GM12878 (cell line): ENCODE measurements at regions not wholly inside any gene's neighbourhood (a gene's known extent, or its start where the extent isn't known, plus 50 kb on each side); places are given as distances from the start of the nearest gene placed in this dataset.

Source experiments
- ATAC-seq: fragments of 200-7000 bp; cut with Tn5 transposase; 3 replicates; pipeline ENCODE4 v1.9.1; 2020; ENCODE audit warnings: mild to moderate bottlenecking, moderate library complexity
- BruUV-seq: library from RNA; stranded (reverse); fragments of 400-500 nt; replicated peaks from 2 replicates; lab custom pipeline; 2021; lab: Mats Ljungman, UMichigan
- CTCF ChIA-PET: fragments of 300-600 bp; sonication (Branson Sonifier 250); formaldehyde crosslinking; extraction: SDS; loops from one replicate; lab custom pipeline; 2021; ENCODE audit warnings: inconsistent platforms; lab: Yijun Ruan, JAX
- POLR2A ChIA-PET: fragments of 350-600 bp; formaldehyde crosslinking; extraction: SDS; loops from one replicate; lab custom pipeline; 2021; ENCODE audit warnings: inconsistent platforms; lab: Charles Lee
- RAD21 ChIA-PET: fragments of 300-600 bp; sonication (Branson Sonifier 250); formaldehyde crosslinking; loops from one replicate; lab custom pipeline; 2023; ENCODE audit warnings: antibody characterized with exemption; ENCODE audit not compliant: unreplicated experiment; lab: Charles Lee
- SMC1A ChIA-PET: fragments of 300-600 bp; sonication (Branson Sonifier 250); formaldehyde crosslinking; loops from one replicate; lab custom pipeline; 2023; ENCODE audit not compliant: unreplicated experiment, uncharacterized antibody; lab: Charles Lee
- DNase-seq: peaks from one replicate; pipeline ENCODE4 v3.0.0-alpha.2; 2011; ENCODE audit warnings: low read depth, low spot score
- FAIRE-seq: peaks from 3 replicates; lab custom pipeline; 2011; peaks lifted over from hg19 to GRCh38; lab: Jason Lieb, UNC
- H2AFZ ChIP-seq: 2 replicates; pipeline ENCODE4 v1.6.0; 2011; ENCODE audit warnings: low read depth, low read length, control low read depth; ENCODE audit not compliant: control insufficient read depth
- H3K27ac ChIP-seq: 2 replicates; pipeline ENCODE4 v1.5.1; 2011; ENCODE audit warnings: control low read depth; ENCODE audit not compliant: control insufficient read depth, insufficient read depth
- H3K27me3 ChIP-seq, 2 experiments: replicated peaks in 1 of 2; 2 replicates each; pipeline versions ENCODE4 v1.6.0 to v1.6.1; 2011; ENCODE audit warnings: low read length in 1 of 2; ENCODE audit not compliant: control insufficient read depth in 2 of 2, insufficient read depth in 2 of 2
- H3K36me3 ChIP-seq, 2 experiments: 2 replicates each; pipeline ENCODE4 v1.5.1; 2011; ENCODE audit warnings: low read length in 1 of 2; ENCODE audit not compliant: control insufficient read depth in 2 of 2, insufficient read depth in 2 of 2
- H3K4me1 ChIP-seq: 2 replicates; pipeline ENCODE4 v1.6.1; 2011; ENCODE audit warnings: mild to moderate bottlenecking, low read length, moderate library complexity, mixed read lengths; ENCODE audit not compliant: control insufficient read depth, insufficient read depth
- H3K4me2 ChIP-seq: 2 replicates; pipeline ENCODE4 v1.6.0; 2011; ENCODE audit warnings: control low read depth; ENCODE audit not compliant: control insufficient read depth, insufficient read depth
- H3K4me3 ChIP-seq: fragments of 200-600 bp; sonication (generic); 2 replicates; pipeline ENCODE4 v1.5.1; 2016
- H3K79me2 ChIP-seq: 2 replicates; pipeline ENCODE4 v1.6.0; 2011; ENCODE audit warnings: low read length; ENCODE audit not compliant: control insufficient read depth, insufficient read depth
- H3K9ac ChIP-seq: 2 replicates; pipeline ENCODE4 v1.8.0; 2011; ENCODE audit warnings: low read length, control low read depth, mixed read lengths; ENCODE audit not compliant: control insufficient read depth, insufficient read depth
- H3K9me3 ChIP-seq: replicated peaks from 3 replicates; pipeline ENCODE4 v1.5.1; 2011; ENCODE audit warnings: mild to moderate bottlenecking, low read length; ENCODE audit not compliant: control insufficient read depth, insufficient read depth
- H4K20me1 ChIP-seq: 2 replicates; pipeline ENCODE4 v1.6.0; 2011; ENCODE audit not compliant: control insufficient read depth, insufficient read depth
- CEBPB ChIP-seq, 2 experiments: fragments of 150-350 bp in 1 of 2; IDR thresholded peaks; 2 replicates each; pipeline ENCODE4 v1.6.1; 2012 to 2014; ENCODE audit warnings: low read depth in 2 of 2, low read length in 2 of 2, borderline replicate concordance in 1 of 2, inconsistent platforms in 1 of 2
- KLF5 ChIP-seq: fragments of 450-650 bp; IDR thresholded peaks from 2 replicates; pipeline ENCODE4 v1.6.1; 2014; ENCODE audit warnings: mild to moderate bottlenecking; ENCODE audit not compliant: partially characterized antibody
- NRF1 ChIP-seq: conservative IDR thresholded peaks from 2 replicates; pipeline ENCODE4 v1.6.1; 2011; ENCODE audit warnings: mild to moderate bottlenecking, low read depth, low read length, improper control_type of control experiment
- POLR2AphosphoS5 ChIP-seq: IDR thresholded peaks from 2 replicates; pipeline ENCODE4 v1.6.1; 2011; ENCODE audit warnings: mild to moderate bottlenecking, low read length, inconsistent platforms
- RFX5 ChIP-seq: IDR thresholded peaks from 2 replicates; pipeline ENCODE4 v1.6.1; 2011; ENCODE audit warnings: low read depth, low read length, improper control_type of control experiment
- SPI1 ChIP-seq: IDR thresholded peaks from 2 replicates; pipeline ENCODE4 v1.6.1; 2011; ENCODE audit warnings: low read depth, mild to moderate bottlenecking, low read length, moderate library complexity, borderline replicate concordance; ENCODE audit not compliant: insufficient read depth
- TCF3 ChIP-seq: IDR thresholded peaks from 2 replicates; pipeline ENCODE4 v1.6.1; 2012; ENCODE audit warnings: low read depth, mild to moderate bottlenecking, low read length, borderline replicate concordance; ENCODE audit not compliant: insufficient read depth
- ZNF24 ChIP-seq: fragments of 450-650 bp; IDR thresholded peaks from 2 replicates; pipeline ENCODE4 v1.6.1; 2017; ENCODE audit warnings: antibody characterized with exemption, mild to moderate bottlenecking
- WGBS: methylation state at CpG from one replicate; pipeline ENCODE4 v1.1.6; 2016; ENCODE audit warnings: low lambda C conversion rate; ENCODE audit not compliant: insufficient replicate concordance, insufficient coverage; ENCODE audit errors: missing lambda C conversion rate; 5-methylcytosine and 5-hydroxymethylcytosine counted together
- in situ Hi-C: fragments of 300-500 bp; cut with MboI; formaldehyde crosslinking; loops from 9 replicates; pipeline ENCODE4 v1.14.3; 2018; ENCODE audit warnings: mixed read lengths
- intact Hi-C: fragments of 100-400 bp; cut with micrococcal nuclease; formaldehyde crosslinking; loops from one replicate; pipeline ENCODE4 v1.14.2; 2022; ENCODE audit not compliant: unreplicated experiment
- TF ChIP-seq, protein P1 (sequence below): IDR thresholded peaks from 2 replicates; pipeline ENCODE4 v1.6.1; 2011; ENCODE audit warnings: borderline replicate concordance, low read depth, mild to moderate bottlenecking, moderate library complexity, low read length; ENCODE audit not compliant: insufficient read depth, poor library complexity, severe bottlenecking

- no peaks in the 10 kb centered on the region for H3K27me3 ChIP-seq
- ChIA-PET RAD21 (interaction anchor here (0.8 to 2.2 kb wide), 3 partner anchors 16 to 160 kb away, joined by 3 to 9 read pairs (median 3); no protein-coding TSS in a partner anchor), CTCF (interaction anchor here (0.9 to 1.5 kb wide), 2 partner anchors 11 to 12 kb away, joined by 3 to 4 read pairs; no protein-coding TSS in a partner anchor), SMC1A (interaction anchor here (0.6 to 3.2 kb wide), 6 partner anchors 8 to 197 kb away, joined by 3 to 13 read pairs (median 5); no protein-coding TSS in a partner anchor)
- H3K9ac ChIP-seq, result no peak overlapping the region
- H2AFZ ChIP-seq, result no peak overlapping the region
- H3K4me2 ChIP-seq, result no peak overlapping the region
- H3K36me3 ChIP-seq, result no peaks in the 10 kb centered on the region
- in situ Hi-C loops, result no loop called here
- 38% methylated on average over 5 of the region's 5 CpGs for WGBS
- FAIRE-seq, result no peak
- H3K79me2 ChIP-seq, result no peaks in the 10 kb centered on the region
- no peaks in the 10 kb centered on the region for H3K4me1 ChIP-seq
- no TSS peak for BruUV-seq
- H3K9me3 ChIP-seq, result no peaks in the 10 kb centered on the region
- TF ChIP-seq KLF5, result no peak
- TF ChIP-seq, protein P1, sequence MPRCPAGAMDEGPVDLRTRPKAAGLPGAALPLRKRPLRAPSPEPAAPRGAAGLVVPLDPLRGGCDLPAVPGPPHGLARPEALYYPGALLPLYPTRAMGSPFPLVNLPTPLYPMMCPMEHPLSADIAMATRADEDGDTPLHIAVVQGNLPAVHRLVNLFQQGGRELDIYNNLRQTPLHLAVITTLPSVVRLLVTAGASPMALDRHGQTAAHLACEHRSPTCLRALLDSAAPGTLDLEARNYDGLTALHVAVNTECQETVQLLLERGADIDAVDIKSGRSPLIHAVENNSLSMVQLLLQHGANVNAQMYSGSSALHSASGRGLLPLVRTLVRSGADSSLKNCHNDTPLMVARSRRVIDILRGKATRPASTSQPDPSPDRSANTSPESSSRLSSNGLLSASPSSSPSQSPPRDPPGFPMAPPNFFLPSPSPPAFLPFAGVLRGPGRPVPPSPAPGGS, result no peak
- TF ChIP-seq POLR2AphosphoS5, result no peak
- no peak for TF ChIP-seq ZNF24
- TF ChIP-seq RFX5, result no peak
- TF ChIP-seq CEBPB (IDR thresholded peaks at IDR 0.05; ENCODE audit: borderline replicate concordance in 1 of 2, low read depth in 2 of 2, low read length in 2 of 2), result no peak
- no peak for TF ChIP-seq NRF1
- TF ChIP-seq TCF3, result no peak
- TF ChIP-seq SPI1, result no peak
- TF ChIP-seq, all 136 proteins: peak for 0
- no peak for ATAC-seq
- POLR2A ChIA-PET, result no interaction called here
- no peak for DNase-seq
- Histone ChIP-seq H4K20me1 (no peaks in the 10 kb centered on the region), H3K4me3 (no peak overlapping the region), H3K27ac (no peak overlapping the region)
- intact Hi-C loops, result no loop called here
Observed at GRCh38 chr10:47207894-47208469, 92.0 kb upstream of the GDF10 start.
